Type B pancreatic cell (in vitro differentiated cells): ENCODE measurements at regions not wholly inside any gene's neighbourhood (a gene's known extent, or its start where the extent isn't known, plus 50 kb on each side); places are given as distances from the start of the nearest gene placed in this dataset.

Experiments used
- DNase-seq: peaks from one replicate; pipeline ENCODE4 v3.0.0; 2021; ENCODE audit warnings: mixed read lengths; ENCODE audit not compliant: unreplicated experiment; ENCODE audit errors: extremely low spot score
- H3K27ac Mint-ChIP-seq: 2 replicates; pipeline ENCODE4 v1.8.0; 2021; ENCODE audit warnings: mild to moderate bottlenecking, mixed read lengths
- H3K27me3 Mint-ChIP-seq: 2 replicates; pipeline ENCODE4 v1.8.0; 2021; ENCODE audit warnings: mixed read lengths
- H3K36me3 Mint-ChIP-seq: 2 replicates; pipeline ENCODE4 v1.8.0; 2021; ENCODE audit warnings: mixed read lengths
- H3K4me1 Mint-ChIP-seq: one replicate; pipeline ENCODE4 v1.8.0; 2021; ENCODE audit warnings: mixed read lengths; ENCODE audit not compliant: unreplicated experiment
- H3K4me3 Mint-ChIP-seq: 2 replicates; pipeline ENCODE4 v1.8.0; 2021; ENCODE audit warnings: mild to moderate bottlenecking, mixed read lengths
- H3K9me3 Mint-ChIP-seq: 2 replicates; pipeline ENCODE4 v1.8.0; 2021; ENCODE audit warnings: mixed read lengths
- TF ChIP-seq, protein P1 (sequence below): fragments of 200-600 bp; sonication (generic); conservative IDR thresholded peaks from 2 replicates; pipeline ENCODE4 v1.5.0; 2021; ENCODE audit warnings: antibody characterized with exemption, mild to moderate bottlenecking

DNA sequence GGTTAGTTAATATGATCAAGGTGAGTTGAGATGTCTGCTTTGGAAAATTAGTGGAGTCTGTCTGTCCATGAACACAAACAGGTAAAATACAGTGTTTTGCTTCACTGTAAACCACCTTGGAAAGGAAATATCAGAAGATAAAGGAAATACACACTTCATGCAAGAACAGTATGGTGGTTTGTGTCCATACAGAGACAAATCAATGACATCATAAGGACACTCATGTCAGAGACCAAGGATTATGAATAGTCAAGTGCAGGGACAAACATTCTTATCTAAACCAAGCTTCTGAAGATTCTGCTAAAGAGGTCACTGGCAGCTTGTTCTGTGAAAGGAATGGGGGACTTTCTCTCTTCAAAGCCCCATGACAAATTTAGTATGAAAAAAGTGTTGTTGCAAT, 322.9 kb upstream of the F9 start:
- TF ChIP-seq, protein P1, sequence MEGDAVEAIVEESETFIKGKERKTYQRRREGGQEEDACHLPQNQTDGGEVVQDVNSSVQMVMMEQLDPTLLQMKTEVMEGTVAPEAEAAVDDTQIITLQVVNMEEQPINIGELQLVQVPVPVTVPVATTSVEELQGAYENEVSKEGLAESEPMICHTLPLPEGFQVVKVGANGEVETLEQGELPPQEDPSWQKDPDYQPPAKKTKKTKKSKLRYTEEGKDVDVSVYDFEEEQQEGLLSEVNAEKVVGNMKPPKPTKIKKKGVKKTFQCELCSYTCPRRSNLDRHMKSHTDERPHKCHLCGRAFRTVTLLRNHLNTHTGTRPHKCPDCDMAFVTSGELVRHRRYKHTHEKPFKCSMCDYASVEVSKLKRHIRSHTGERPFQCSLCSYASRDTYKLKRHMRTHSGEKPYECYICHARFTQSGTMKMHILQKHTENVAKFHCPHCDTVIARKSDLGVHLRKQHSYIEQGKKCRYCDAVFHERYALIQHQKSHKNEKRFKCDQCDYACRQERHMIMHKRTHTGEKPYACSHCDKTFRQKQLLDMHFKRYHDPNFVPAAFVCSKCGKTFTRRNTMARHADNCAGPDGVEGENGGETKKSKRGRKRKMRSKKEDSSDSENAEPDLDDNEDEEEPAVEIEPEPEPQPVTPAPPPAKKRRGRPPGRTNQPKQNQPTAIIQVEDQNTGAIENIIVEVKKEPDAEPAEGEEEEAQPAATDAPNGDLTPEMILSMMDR, result no peak
- Mint-ChIP-seq H3K27ac (no peak overlapping the region), H3K9me3 (no peaks in the 10 kb centered on the region), H3K27me3 (peaks cover 91% of the 10 kb centered on the region), H3K4me1 (peaks cover under 1% of the 10 kb centered on the region), H3K36me3 (no peaks in the 10 kb centered on the region), H3K4me3 (no peak overlapping the region)
- DNase-seq, result no peak

DNA sequence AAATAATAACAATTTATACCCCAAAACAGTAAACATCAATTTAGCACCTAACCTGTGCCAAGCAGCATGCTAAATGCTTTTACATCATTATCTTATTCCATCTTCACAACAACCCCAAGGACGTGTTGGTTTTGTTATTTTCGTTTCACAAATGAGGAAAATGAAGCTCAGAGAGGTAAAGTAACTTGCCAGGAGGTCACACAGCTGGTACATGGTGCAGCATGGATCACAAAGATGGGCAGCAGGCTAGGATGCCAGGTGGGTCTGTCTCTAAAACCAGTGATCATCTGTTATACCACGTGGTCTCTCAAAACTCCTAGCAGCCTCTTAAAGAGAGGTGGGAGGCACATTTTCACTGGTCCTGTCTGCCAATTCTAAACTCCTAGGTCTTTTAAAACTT, 323.6 kb upstream of the F9 start:
- DNase-seq, result no peak
- no peak overlapping the region for H3K27ac Mint-ChIP-seq
- TF ChIP-seq, protein P1, result no peak
- H3K9me3 Mint-ChIP-seq, result no peaks in the 10 kb centered on the region
- peaks cover 91% of the 10 kb centered on the region for H3K27me3 Mint-ChIP-seq
- peaks cover 7% of the 10 kb centered on the region for H3K4me1 Mint-ChIP-seq
- no peaks in the 10 kb centered on the region for H3K36me3 Mint-ChIP-seq
- no peak overlapping the region for H3K4me3 Mint-ChIP-seq

DNA sequence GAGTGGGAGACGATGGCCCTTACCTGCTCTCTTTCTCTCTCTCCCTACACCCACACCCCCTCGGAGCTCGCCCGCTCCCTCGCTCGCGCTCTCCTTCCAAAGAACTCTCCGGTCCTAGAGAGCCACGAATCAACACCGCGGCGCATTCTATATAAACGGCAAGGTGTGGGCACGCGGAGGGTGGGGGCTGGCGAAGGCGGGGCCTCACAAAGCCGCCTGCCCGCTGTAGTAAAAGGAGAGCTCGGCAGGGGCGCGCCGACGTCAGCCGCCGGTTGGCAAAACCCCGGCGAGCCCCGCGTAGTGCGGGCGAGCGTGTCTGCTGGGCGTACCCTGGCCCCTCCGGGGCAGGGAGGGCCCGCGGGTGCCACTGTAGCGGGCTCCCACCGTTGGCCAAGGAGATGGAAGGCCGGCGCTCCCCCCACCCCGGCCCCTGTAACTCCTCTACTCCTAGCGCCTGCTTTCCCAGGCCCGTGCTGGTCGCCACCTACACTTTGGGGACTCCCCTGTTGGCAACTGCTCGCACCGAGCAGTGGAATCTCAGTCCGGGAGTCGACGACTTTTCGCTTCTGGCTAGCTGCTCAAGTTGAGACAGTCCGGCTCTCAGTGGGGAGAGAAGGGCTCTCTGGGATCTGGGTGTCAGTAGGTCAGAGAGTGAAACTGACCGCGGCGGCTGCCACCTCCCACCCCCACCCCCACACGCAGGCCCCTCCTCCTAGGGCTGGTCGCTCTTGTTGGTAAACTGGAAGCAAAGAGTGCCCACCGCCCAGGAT, 325.5 kb upstream of the F9 start:
- H3K4me3 Mint-ChIP-seq, result peak overlapping the region; percentile 96
- H3K36me3 Mint-ChIP-seq, result no peaks in the 10 kb centered on the region
- H3K27ac Mint-ChIP-seq, result peak overlapping the region; percentile 92
- peak; percentile 77 for DNase-seq
- peaks cover 89% of the 10 kb centered on the region for H3K27me3 Mint-ChIP-seq
- TF ChIP-seq, protein P1, result peak; percentile 47
- no peaks in the 10 kb centered on the region for H3K9me3 Mint-ChIP-seq
- H3K4me1 Mint-ChIP-seq, result peaks cover 12% of the 10 kb centered on the region

DNA sequence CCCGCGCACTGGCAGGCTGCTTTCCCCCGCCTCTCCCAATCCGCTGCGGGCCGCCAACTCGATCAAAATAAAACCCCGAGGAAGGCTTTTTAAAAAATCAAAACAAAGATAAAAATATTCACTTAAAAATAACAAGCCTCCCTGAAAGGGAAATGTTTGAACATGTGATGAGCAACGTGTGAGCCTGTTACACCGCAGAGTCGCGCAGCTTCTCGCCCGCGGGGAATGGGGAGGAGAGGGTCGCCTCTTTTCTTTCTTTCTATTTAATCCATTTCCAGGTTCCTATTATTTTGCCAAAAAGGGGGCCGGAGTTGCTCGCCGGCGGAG, 326.0 kb upstream of the F9 start:
- Mint-ChIP-seq H3K4me3 (peak overlapping the region; percentile 96), H3K4me1 (peaks cover 12% of the 10 kb centered on the region), H3K27ac (peak overlapping the region; percentile 92), H3K27me3 (peaks cover 89% of the 10 kb centered on the region), H3K36me3 (no peaks in the 10 kb centered on the region), H3K9me3 (no peaks in the 10 kb centered on the region)
- TF ChIP-seq, protein P1, result no peak
- no peak for DNase-seq

DNA sequence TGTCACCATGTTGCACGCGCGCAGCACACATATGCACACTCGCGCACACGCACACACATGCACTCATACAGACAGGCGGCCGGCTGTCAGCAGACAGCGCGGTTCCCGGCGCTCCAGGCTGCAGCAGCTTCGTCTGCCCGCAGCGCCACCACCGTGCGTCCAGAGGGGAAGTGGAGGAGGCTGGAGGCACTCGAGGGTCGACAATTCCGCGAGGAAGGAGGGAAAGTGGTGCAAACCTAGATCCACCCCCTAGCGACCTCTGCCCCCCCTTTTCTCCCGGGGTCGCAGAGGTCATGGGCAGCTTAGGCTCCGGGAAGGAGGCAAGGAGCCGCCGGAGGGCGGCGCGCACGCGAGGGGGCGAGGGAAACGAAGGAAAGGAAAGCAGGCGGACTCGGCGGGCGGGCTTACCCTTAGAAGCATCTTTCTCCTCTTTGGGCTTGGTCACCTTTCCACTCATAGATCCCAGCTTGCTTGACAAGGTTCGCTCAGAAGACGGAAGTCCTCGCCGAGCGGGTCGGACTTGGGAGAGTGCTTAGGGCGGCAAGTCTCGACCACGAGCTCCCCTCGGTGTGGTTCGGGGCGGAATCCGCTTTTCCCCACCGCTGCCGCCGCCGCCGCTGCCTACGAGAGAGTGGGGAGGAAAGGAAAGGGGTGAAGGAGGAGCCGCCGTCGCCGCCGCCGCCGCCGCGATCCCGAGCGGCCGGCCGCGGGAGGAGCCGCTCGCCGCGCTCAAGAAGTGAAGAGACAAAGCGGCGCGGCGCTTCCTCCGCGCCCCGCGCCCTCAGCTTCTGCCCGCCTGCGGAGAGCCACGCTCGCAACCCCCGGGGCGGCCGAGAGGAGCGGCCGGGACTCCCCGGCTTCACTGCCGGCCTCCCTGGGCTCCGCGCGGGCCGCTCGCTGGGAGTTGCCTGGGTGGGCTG, 326.6 kb upstream of the F9 start:
- H3K27ac Mint-ChIP-seq, result peak overlapping the region; percentile 74
- no peaks in the 10 kb centered on the region for H3K36me3 Mint-ChIP-seq
- H3K9me3 Mint-ChIP-seq, result no peaks in the 10 kb centered on the region
- H3K4me3 Mint-ChIP-seq, result peak overlapping the region; percentile 96
- TF ChIP-seq, protein P1, result peak; percentile 38
- peak; percentile 74 for DNase-seq
- H3K27me3 Mint-ChIP-seq, result peaks cover 89% of the 10 kb centered on the region
- H3K4me1 Mint-ChIP-seq, result peaks cover 12% of the 10 kb centered on the region
